K562 (cell line): ENCODE measurements at regions not wholly inside any gene's neighbourhood (a gene's known extent, or its start where the extent isn't known, plus 50 kb on each side); places are given as distances from the start of the nearest gene placed in this dataset.

Source experiments
- CHD2 ChIP-seq: IDR thresholded peaks from 2 replicates; pipeline ENCODE4 v1.6.1; 2011; ENCODE audit warnings: low read depth, low read length
- CTCF ChIP-seq, 3 experiments: IDR thresholded peaks in 2 of 3; conservative IDR thresholded peaks in 1 of 3; 2 replicates each; pipeline ENCODE4 v1.5.1; 2011 to 2012; ENCODE audit warnings: low read length in 3 of 3, mild to moderate bottlenecking in 3 of 3, control low read depth in 2 of 3, improper control_type of control experiment in 1 of 3, inconsistent platforms in 1 of 3, low read depth in 1 of 3, mixed read lengths in 1 of 3, moderate library complexity in 1 of 3; ENCODE audit not compliant: insufficient read depth in 2 of 3
- KDM5B ChIP-seq: fragments of 200-600 bp; sonication (generic); IDR thresholded peaks from 2 replicates; pipeline ENCODE4 v1.6.1; 2012; ENCODE audit warnings: low read depth, mild to moderate bottlenecking, moderate library complexity, low read length, control low read depth, inconsistent platforms; ENCODE audit not compliant: insufficient replicate concordance
- MYBL2 ChIP-seq, 2 experiments: fragments of 450-650 bp in 1 of 2; sonication (generic) in 1 of 2; formaldehyde crosslinking in 1 of 2; IDR thresholded peaks; 2 replicates each; pipeline versions ENCODE4 v1.6.1 to v1.8.1; 2017 to 2022; ENCODE audit warnings: borderline replicate concordance in 1 of 2, inconsistent platforms in 1 of 2, low read depth in 1 of 2, mild to moderate bottlenecking in 1 of 2, missing genetic modification reagents in 1 of 2, moderate library complexity in 1 of 2
- PRDM10 ChIP-seq: fragments of 450-650 bp; IDR thresholded peaks from 2 replicates; pipeline ENCODE4 v1.6.1; 2018; ENCODE audit not compliant: partially characterized antibody
- SFPQ ChIP-seq: fragments of 200-400 bp; formaldehyde crosslinking; IDR thresholded peaks from 2 replicates; pipeline ENCODE4 v1.6.1; 2017; ENCODE audit warnings: mild to moderate bottlenecking, low read depth, low read length, moderate library complexity
- SLC30A9 ChIP-seq: fragments of 250-450 bp; sonication (Bioruptor Pico); IDR thresholded peaks from 2 replicates; pipeline ENCODE4 v1.8.0; 2022; ENCODE audit warnings: mild to moderate bottlenecking, moderate library complexity
- SP2 ChIP-seq: IDR thresholded peaks from 2 replicates; pipeline ENCODE4 v1.6.1; 2011; ENCODE audit warnings: mild to moderate bottlenecking, low read depth, low read length, moderate library complexity; ENCODE audit not compliant: poor library complexity, severe bottlenecking; ENCODE audit errors: extremely low read depth
- YY1 ChIP-seq, 3 experiments: IDR thresholded peaks; 2 replicates each; pipeline ENCODE4 v1.6.1; 2011; ENCODE audit warnings: low read length in 2 of 3, mild to moderate bottlenecking in 2 of 3, moderate library complexity in 2 of 3, borderline replicate concordance in 1 of 3, control low read depth in 1 of 3, low read depth in 1 of 3; ENCODE audit not compliant: insufficient read depth in 3 of 3, insufficient replicate concordance in 2 of 3, control insufficient read depth in 1 of 3, insufficient read length in 1 of 3; ENCODE audit errors: extremely low read depth in 1 of 3

GRCh38 chr5:1723476-1723875 is 76.2 kb downstream of the MRPL36 start:
- TF ChIP-seq SFPQ (no peak), YY1 (IDR thresholded peaks at IDR 0.05; ENCODE audit: borderline replicate concordance in 1 of 3, control insufficient read depth in 1 of 3, extremely low read depth in 1 of 3, insufficient read depth in 3 of 3, insufficient read length in 1 of 3, insufficient replicate concordance in 2 of 3, low read depth in 1 of 3, low read length in 2 of 3) (no peak), SP2 (no peak), MYBL2 (IDR thresholded peaks at IDR 0.05; ENCODE audit: low read depth) (no peak), MYBL2 (CRISPR knock-in tag; IDR thresholded peaks at IDR 0.05; ENCODE audit: borderline replicate concordance) (no peak), SLC30A9 (CRISPR knock-in tag) (no peak), KDM5B (no peak), PRDM10 (no peak), CTCF (IDR thresholded peaks at IDR 0.05 in 2 of 3, conservative IDR thresholded peaks at IDR 0.05 in 1 of 3; ENCODE audit: insufficient read depth in 2 of 3, low read depth in 1 of 3, low read length in 3 of 3) (no peak), CHD2 (no peak)
